ENCODE measurements at regions not wholly inside any gene's neighbourhood (a gene's known extent, or its start where the extent isn't known, plus 50 kb on each side); places are given as distances from the start of the nearest gene placed in this dataset.
"Not testable (repeated sequence)": the region's sequence is repeated elsewhere in the genome, so short reads cannot be mapped to it uniquely, and the experiment has no call there.

- DNase-seq, result no peak
These were observed 118.4 kb upstream of the DAPK1 start for GRCh38 chr9:87379300-87379699.

- DNase-seq, result no peak
These were observed 116.5 kb upstream of the DAPK1 start for GRCh38 chr9:87381050-87381711.

- DNase-seq, result no peak
These were observed 115.9 kb upstream of the DAPK1 start for GRCh38 chr9:87381746-87382145.

GRCh38 chr9:87382900-87383299, 114.8 kb upstream of the DAPK1 start:
- DNase-seq, result no peak

- no peak for DNase-seq
These were observed 114.1 kb upstream of the DAPK1 start for GRCh38 chr9:87383344-87384150.

GRCh38 chr9:87386490-87387025, 111.1 kb upstream of the DAPK1 start:
- no peak for DNase-seq

GRCh38 chr9:87387351-87388011, 110.2 kb upstream of the DAPK1 start:
- DNase-seq, result no peak

GRCh38 chr9:87388708-87389107, 109.0 kb upstream of the DAPK1 start:
- not testable (repeated sequence) for DNase-seq

- no peak for DNase-seq
These were observed 107.7 kb upstream of the DAPK1 start for GRCh38 chr9:87389936-87390335.

- no peak for DNase-seq
These were observed 107.3 kb upstream of the DAPK1 start for GRCh38 chr9:87390361-87390760.

GRCh38 chr9:87392086-87392485, 105.6 kb upstream of the DAPK1 start:
- no peak for DNase-seq

GRCh38 chr9:87393706-87394230, 103.9 kb upstream of the DAPK1 start:
- no peak for DNase-seq

GRCh38 chr9:87395804-87396479, 101.7 kb upstream of the DAPK1 start:
- peak; percentile 55 for DNase-seq

GRCh38 chr9:87401681-87402080, 96.0 kb upstream of the DAPK1 start:
- DNase-seq, result no peak

- no peak for DNase-seq
These were observed 95.1 kb upstream of the DAPK1 start for GRCh38 chr9:87402537-87402936.

- DNase-seq, result no peak
These were observed 91.8 kb upstream of the DAPK1 start for GRCh38 chr9:87405677-87406542.

- DNase-seq, result no peak
These were observed 91.0 kb upstream of the DAPK1 start for GRCh38 chr9:87406543-87407166.

- DNase-seq, result not testable (repeated sequence)
These were observed 87.3 kb upstream of the DAPK1 start for GRCh38 chr9:87410047-87411005.

- no peak for DNase-seq
These were observed 76.8 kb upstream of the DAPK1 start for GRCh38 chr9:87420884-87421283.

- DNase-seq, result no peak
These were observed 75.9 kb upstream of the DAPK1 start for GRCh38 chr9:87421734-87422133.
